Mucosa of gallbladder (tissue), 1 donor: ENCODE measurements at regions not wholly inside any gene's neighbourhood (a gene's known extent, or its start where the extent isn't known, plus 50 kb on each side); places are given as distances from the start of the nearest gene placed in this dataset.
"Not testable (repeated sequence)": the region's sequence is repeated elsewhere in the genome, so short reads cannot be mapped to it uniquely, and the experiment has no call there.

ENCODE experiments used
- DNase-seq: peaks from one replicate; pipeline ENCODE4 v3.0.0-alpha.2; 2020; ENCODE audit warnings: low spot score
- donor health status: DM: no; HTN: no; CAD: no.

DNA sequence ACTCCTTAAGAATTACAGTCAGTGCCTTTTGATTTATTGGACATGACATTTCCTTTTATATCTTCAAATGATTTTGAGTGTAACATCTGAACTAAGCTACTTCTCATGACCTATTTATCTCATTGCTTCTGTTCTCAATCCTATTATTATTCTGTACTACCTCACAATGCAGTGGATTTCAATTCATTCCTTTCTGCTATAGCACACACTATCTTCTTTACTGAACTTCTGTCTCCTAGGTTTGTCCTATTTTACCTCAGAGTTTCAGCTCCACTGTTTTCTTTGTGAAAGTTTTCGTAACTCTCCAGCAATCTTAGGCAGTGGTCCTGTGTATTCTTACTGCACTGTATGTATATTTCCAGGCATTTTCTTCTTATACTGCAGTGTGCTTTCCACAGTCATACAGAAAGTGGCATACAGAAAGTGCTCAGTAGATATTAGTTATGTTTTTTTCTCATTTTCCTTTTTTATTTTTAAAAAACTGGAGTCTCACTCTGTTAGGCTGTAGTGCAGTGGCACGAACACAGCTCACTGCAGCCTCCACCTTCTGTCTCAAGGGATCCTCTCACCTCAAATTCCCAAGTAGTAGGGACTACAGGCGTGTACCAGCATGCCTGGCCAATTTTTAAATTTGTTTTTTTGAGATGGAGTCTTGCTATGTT is 368.6 kb upstream of the RGS6 start:
- no peak for DNase-seq

DNA sequence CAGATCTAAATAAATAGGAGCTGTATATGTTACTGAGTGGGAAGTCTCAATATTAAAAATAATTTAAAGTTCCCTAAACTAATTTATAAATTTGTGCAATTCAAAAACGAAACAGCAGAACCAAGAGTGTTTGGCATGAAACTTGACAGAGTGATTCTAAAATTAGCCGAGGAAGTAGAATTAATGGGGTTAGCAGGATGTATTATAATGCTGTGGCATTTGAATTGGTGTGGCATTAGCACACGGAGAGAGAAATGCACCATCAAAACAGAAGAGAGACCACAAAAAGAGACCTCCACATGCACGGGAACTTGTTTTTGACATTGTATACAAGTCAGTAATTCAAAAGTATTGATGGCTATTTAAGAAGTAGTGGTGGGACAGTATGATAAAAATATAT is 366.0 kb upstream of the RGS6 start:
- no peak for DNase-seq

DNA sequence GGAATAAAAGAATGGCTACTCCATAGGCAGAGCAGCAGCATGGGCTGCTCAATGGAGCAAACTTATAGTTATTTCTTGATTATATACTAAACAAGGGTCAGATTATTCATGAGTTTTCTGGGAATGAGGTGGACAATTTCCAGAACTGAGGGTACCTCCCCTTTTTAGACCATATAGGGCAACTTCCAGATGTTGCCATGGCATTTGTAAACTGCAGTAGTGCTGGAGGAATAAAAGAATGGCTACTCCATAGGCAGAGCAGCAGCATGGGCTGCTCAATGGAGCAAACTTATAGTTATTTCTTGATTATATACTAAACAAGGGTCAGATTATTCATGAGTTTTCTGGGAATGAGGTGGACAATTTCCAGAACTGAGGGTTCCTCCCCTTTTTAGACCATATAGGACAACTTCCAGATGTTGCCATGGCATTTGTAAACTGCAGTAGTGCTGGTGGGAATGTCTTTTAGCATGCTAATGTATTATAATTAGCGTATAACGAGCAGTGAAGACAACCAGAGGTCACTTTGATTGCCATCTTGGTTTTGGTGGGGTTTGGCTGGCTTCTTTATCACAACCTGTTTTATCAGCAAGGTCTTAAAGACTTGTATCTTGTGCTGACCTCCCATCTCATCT is 364.6 kb upstream of the RGS6 start:
- not testable (repeated sequence) for DNase-seq

DNA sequence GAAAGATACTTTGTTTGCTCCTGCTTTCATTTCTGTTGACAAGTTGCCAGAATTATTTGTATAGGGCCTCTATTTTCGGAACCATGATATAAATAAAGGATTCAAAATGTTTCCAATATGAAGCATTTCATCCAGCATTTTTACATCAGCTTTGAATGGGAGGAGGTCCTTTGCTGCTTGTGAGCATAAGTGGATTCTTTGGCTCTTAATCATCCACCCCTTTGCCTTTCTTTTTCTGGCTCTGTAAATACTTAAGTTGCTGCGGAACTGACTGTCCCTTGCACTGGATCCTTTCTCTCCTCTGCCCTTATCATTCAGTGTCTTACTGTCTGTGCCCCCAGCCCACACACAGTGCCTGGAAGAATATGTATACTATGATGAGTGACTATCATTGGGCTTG is 357.3 kb upstream of the RGS6 start:
- DNase-seq: no peak

DNA sequence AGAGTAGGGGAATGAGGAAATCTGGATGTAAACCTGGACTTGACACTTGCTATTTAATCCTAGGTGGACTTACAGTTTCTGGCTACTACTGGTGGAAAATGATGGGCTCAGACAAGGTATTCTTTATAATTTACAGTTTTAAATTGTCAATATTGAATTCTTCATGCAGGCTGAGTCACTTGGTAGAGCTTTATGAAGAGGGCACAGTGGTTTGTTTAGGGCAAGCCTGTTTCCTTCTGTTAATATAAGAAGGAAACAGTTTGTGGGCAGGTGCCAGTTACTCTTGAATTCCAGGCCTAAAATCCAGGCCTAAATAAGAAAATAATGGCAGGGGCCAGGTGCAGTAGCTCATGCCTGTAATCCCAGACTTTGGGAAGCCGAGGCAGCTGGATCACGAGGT is 355.8 kb upstream of the RGS6 start:
- DNase-seq: no peak

DNA sequence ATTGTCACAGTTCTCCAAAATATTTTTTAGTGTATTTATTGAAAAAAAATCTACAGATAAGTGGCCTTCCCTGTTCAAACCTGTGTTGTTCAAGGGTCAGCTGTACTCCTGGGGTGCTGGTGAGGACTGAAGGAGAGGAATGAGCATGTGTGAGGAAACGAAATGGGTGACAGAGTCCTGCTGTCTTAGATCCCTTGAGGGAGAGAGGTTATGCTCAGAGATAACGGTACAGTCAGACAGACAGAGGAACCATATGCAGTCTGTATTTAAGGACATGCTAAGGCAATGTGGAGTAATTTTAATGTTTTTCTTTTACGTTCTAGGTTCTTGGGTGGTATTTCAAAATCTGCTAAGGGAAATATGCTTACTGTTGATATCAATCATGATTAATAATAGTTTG is 352.9 kb upstream of the RGS6 start:
- DNase-seq: no peak

DNA sequence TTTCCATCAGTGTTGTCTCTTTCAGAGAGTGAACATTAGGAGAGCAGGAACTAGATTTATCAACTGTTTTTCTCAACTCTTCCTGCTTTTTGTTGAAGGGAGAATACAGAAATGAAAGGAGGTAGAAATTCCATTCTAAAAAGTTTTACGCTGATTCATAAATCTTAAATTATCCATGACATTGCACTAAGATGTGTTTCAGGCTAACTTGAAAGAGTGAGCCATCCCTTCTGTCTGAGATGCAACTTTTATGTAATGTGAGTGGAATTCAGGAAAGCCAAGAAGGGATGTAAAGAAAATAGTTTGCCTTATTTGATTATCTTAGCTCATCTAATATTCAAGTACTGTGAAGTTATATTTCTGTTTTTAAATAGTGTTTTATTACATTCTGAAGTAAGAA is 349.5 kb upstream of the RGS6 start:
- no peak for DNase-seq

DNA sequence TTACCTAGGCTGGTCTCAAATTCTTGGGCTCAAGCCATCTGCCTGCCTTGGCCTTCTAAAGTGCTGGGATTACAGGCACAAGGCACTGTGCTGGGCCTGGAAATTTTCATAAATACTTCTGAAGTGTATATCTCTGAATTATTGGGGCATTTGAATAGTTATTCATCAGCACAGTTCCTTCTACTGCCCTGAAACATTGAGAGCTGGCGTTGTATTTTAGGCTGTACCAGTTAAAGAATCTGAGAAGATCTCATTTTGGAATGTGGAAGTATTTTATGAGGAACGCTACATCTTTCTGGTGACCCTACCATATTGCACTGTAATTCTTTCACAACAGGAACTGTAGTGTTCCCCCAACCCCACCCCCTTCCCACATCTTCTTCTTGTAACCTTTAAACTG is 349.0 kb upstream of the RGS6 start:
- no peak for DNase-seq

DNA sequence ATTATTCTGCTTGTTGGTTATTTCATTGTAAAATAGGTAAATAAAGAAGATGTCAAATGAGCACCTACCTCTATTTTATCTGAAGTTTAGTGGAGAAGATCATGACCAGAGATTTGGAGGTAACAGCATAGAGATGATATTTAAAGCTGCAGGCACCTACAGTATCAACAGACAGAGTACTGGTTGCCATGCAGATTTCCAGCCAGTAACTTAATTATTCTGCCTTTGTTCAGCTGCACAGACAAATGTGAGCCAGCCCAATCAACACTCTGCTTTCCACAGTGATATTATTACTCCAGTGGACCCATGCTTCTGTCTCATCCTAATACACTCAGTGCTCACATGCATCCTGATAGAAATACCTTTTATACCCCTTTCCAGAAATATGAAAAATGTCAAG is 348.5 kb upstream of the RGS6 start:
- no peak for DNase-seq

DNA sequence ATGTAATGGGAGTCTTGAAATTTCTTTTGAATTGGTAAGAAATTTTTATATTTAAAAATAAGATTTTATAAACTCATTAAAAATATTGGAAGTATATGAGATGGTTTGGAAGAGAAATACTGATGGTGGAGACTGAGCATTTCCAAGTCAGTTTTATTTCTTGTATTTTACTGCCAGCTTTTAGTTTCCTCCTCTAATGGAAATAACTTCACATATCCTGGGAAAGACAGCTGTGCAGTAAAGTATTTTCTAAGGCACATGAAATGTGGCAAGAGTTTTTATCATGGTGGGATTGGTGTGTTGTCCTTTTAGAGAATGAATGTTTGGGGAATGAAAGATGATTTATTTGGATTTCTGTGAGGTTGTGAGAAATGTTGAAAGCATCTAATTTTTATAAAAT is 346.9 kb upstream of the RGS6 start:
- no peak for DNase-seq

DNA sequence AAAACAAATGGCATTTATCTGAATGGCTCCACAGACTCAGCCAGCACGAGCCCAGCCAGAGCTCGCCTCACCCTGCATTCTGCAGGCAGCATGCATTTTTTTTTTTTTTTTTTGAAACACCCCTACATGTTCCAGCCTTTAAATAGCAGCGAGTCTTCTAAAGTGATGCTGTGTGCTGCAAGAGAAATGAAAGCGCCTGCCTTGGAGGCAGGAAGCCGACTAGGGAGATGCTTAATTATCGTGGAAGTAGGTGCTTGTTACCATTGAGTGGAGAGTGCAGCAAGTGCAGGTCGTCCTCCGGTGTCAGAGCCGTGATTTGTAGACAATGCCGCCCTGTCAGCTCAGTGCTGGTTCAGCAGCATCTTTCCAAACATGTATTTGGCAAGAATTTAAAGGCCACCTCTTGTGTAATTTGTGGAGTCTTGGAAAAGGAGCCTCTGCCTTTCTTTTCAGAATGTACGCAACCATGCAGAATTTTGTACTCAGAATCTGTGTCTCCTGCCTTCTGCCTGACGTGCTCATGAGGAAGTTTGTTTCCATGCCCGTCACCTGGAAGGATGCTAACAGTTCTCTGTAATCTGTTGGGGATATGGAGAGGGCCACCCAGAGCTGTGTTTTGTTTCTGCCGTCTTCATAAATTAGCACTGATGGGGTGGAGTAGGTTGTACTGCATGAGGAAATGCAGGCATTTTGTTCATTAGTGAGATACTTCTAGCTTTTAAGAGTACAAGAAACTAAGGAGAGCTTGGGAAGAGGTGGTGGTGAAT is 345.9 kb upstream of the RGS6 start:
- DNase-seq: no peak

DNA sequence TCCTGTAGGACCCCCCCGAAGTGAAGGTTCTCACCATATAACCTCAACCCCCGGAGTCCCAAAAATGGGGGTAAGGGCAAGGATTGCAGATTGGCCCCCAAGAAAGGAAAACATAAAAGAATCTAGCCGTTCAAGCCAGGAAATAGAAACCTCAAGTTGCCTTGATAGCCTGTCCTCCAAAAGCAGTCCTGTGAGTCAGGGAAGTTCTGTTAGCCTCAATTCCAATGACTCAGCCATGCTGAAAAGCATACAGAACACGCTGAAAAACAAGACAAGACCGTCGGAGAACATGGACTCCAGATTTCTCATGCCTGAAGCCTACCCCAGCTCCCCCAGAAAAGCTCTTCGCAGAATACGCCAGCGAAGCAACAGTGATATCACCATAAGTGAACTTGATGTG is 344.2 kb upstream of the RGS6 start:
- no peak for DNase-seq

DNA sequence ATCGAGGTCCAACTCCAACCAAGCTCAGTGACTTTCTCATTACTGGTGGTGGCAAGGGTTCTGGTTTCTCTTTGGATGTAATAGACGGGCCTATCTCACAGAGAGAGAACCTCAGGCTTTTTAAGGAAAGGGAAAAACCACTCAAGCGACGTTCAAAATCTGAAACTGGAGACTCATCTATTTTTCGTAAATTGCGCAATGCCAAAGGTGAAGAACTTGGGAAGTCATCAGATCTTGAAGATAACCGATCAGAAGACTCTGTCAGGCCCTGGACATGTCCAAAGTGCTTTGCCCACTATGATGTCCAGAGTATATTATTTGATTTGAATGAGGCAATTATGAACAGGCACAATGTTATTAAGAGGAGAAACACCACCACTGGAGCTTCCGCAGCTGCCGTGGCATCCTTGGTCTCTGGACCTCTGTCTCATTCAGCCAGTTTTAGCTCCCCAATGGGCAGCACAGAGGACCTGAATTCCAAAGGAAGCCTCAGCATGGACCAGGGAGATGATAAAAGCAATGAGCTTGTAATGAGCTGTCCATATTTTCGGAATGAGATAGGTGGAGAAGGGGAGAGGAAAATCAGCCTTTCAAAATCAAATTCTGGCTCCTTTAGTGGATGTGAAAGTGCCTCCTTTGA is 343.5 kb upstream of the RGS6 start:
- no peak for DNase-seq

DNA sequence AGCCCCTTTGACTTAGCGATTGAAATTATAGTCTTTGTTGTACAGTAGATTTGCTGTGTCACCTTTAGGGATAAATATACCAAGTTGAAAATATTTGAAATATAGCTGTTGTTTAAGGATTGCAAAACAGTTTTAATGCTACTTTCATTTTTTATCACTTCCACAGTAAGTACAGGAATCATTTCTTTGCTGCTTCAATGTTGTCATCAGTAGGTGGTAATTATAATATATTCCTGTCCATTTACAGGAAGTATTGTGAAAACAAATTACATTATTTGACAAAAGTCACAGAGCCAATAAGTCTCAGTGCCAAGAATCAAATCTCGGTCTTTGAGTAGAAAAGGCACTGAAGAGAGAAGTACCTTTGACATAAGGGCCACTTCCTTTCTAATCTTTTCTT is 342.6 kb upstream of the RGS6 start:
- no peak for DNase-seq

DNA sequence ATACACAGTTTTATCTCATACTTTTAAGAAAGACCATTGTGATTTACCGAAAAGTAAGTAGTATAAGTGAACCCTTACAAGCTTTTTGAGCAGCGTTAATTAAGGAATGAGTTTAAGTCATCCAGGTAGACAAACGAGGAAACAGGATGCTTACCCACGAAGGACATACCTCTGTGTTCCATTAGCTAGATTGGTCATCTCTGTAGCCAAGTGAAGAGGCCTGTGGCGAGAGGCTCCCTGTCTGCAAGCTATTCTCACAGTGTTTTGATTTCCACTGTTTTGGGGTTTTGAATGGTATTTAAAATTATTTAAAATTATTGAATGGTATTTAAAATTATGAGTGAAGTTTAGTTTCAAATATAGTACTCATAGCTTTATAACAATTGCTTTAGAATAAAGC is 342.1 kb upstream of the RGS6 start:
- DNase-seq: no peak

DNA sequence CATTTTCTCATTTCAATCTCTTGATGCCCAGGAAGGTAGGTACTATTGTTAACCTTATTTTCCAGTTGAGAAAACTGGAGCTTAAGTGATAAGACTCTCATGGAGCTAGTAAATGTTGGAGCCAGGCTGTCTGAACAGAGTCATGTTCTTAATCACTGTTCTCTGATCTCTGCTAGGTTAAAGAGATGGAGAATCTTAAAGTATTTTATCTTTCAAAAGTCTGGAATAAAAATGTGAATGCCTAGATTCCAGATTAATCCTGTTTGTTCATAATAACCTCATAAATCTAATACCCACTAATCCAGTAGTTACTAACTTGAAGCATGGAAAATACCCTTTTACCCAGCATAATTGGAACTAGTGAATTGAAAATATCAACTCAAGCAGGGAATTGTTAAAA is 341.0 kb upstream of the RGS6 start:
- DNase-seq: no peak

DNA sequence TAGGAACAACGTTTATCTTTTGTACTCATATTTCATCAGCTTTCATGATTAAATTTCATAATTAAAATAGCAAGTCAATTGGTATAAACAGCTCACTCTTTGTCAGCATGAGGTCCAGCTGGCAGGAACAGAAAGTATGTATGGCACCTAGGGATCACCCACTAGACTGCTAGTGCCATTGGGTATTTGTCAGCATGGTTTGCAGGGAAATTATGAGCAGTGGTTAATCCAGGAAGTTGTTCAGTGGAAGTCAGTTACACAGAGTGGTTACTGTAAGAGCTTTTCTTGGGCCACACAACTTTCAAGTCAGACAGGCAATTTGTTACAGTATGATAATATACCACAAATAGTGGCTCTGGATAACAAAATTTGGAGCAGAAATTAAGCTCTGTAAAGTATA is 340.3 kb upstream of the RGS6 start:
- DNase-seq: no peak

DNA sequence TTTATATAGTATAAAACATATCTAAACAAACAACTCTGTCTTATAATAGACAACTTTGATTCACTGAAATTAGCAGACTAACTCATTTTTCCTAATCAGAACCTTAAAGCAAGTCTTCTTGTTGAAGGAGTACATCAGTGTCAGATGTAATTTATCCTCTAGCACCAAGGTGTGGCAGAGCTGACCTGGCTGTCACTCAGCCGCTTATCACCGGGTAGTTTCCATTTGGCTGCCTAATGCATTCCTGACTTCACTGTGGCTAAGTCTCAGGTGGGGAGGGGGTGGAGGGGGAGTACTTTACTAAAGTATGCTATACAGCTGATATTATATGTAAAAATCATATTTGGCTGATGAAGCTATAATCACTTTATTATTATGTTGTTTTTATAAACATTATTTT is 339.9 kb upstream of the RGS6 start:
- no peak for DNase-seq

DNA sequence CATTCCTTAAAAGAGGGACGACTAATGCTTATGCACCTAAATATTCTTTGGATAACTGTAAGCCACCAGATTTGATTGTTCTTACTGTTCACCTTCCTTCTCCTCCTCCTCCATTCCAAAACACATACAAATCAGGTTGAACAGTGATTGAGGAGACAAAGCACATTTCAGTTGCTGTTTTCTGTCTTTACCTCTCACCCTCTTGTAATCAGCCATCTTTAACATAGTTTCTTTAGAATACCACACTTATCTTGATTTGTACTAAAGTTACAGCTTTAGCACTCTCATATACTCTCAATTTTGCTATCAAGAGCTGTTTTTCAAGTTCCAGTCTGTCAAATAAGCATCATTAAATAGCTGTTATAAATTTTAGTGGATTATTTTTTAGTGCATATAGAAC is 338.3 kb upstream of the RGS6 start:
- DNase-seq: no peak

DNA sequence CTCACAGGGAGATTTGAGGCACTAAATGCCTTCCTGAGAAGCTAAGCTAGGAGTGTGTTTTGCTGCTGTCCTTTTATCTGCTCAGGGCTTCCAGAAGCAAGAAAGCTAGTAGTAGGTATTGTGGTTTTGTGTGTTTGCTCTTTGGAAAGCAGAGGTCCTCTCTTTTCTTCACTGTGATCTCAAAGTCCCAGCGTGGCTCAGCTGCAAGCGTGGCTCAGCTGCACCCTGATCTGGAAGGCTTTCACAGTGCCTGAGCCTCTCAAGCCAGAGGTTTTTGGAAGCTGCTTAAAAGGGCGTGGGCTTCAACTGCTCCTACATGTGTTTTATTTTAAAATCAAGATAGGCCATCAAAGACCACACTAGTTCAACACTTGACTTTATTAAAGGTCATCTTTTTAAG is 337.4 kb upstream of the RGS6 start:
- DNase-seq: no peak

DNA sequence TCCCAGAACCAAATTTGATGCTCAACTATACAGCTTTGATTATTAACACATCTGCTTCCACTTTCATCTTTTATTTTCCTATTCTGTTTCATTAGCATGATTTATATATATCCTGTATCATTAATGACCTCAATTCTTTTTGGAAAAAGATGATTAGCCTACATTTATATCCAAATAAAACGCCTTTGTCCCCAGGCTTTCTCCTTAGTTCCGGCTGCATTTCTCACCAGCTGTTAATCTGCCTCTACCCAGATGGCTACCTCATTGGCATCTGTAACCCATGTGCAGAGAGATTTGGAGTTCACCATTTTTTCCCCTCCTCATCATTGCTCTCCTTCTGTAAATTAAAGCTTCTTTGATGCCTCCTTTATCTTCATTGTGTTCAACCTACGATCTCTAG is 336.8 kb upstream of the RGS6 start:
- no peak for DNase-seq

DNA sequence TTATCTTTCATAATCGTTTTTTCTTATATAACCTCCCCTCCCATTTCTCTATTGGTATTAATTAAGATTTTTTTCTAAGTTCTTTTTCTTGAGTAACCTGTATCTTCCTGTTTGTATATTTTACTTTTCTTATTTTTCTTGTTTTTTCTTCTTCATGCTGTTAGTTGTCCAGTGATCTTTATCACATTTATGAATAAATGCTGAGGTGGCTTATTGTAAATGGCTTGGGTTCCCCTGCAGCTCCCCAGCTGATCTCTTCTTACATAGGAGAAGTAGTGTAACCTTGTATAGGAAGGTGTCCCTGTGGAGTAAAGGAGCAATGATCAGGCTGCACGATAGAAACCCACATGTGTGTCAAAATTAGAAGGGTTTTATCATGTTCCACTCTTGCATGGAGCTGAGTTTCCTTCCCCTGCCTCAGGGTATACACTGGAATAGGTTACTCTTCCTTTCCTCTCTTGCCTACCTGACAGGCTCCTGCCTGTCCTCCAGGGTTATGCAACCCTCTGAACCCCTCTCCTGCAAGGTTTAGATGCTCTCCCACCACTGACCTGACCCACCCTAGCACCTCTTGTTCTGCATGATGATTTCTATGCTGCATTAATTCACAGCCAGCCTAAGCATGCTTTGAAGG is 334.8 kb upstream of the RGS6 start:
- DNase-seq: no peak
